HG03565 (cell line): ENCODE measurements at regions not wholly inside any gene's neighbourhood (a gene's known extent, or its start where the extent isn't known, plus 50 kb on each side); places are given as distances from the start of the nearest gene placed in this dataset.

Experiments used
- ATAC-seq: cut with Tn5 transposase; IDR thresholded peaks from one replicate; pipeline ENCODE4 v1.9.1; 2021; ENCODE audit warnings: mild to moderate bottlenecking, moderate library complexity; ENCODE audit not compliant: unreplicated experiment

- no peak for ATAC-seq
Observed at GRCh38 chr3:124591699-124592098, 138.6 kb upstream of the UMPS start.

GRCh38 chr3:124592658-124593441 lies 137.4 kb upstream of the UMPS start:
- peak; percentile 69 for ATAC-seq

GRCh38 chr3:124593442-124593829 lies 136.8 kb upstream of the UMPS start:
- ATAC-seq = no peak

- ATAC-seq = no peak
Observed at GRCh38 chr3:124594581-124594980, 135.7 kb upstream of the UMPS start.

GRCh38 chr3:124597273-124597672 lies 133.0 kb upstream of the UMPS start:
- ATAC-seq = no peak

- ATAC-seq = no peak
Observed at GRCh38 chr3:124597979-124598378, 132.3 kb upstream of the UMPS start.

GRCh38 chr3:124599147-124599765 lies 131.0 kb upstream of the UMPS start:
- no peak for ATAC-seq

GRCh38 chr3:124599779-124600693 lies 130.2 kb upstream of the UMPS start:
- no peak for ATAC-seq

- no peak for ATAC-seq
Observed at GRCh38 chr3:124600765-124601164, 129.5 kb upstream of the UMPS start.

GRCh38 chr3:124601190-124601589 lies 129.1 kb upstream of the UMPS start:
- no peak for ATAC-seq

GRCh38 chr3:124602980-124603627 lies 127.1 kb upstream of the UMPS start:
- ATAC-seq = no peak

GRCh38 chr3:124605781-124606579 lies 124.3 kb upstream of the UMPS start:
- ATAC-seq = no peak

GRCh38 chr3:124607163-124607562 lies 123.1 kb upstream of the UMPS start:
- ATAC-seq = no peak

GRCh38 chr3:124609402-124609801 lies 120.8 kb upstream of the UMPS start:
- ATAC-seq = no peak

- no peak for ATAC-seq
Observed at GRCh38 chr3:124610130-124610529, 120.1 kb upstream of the UMPS start.

GRCh38 chr3:124611520-124611919 lies 118.7 kb upstream of the UMPS start:
- no peak for ATAC-seq

GRCh38 chr3:124615896-124616543 lies 114.2 kb upstream of the UMPS start:
- ATAC-seq = no peak

GRCh38 chr3:124617177-124617576 lies 113.1 kb upstream of the UMPS start:
- no peak for ATAC-seq

GRCh38 chr3:124619887-124620599 lies 110.2 kb upstream of the UMPS start:
- peak; percentile 37 for ATAC-seq
